ENCODE measurements at regions not wholly inside any gene's neighbourhood (a gene's known extent, or its start where the extent isn't known, plus 50 kb on each side); places are given as distances from the start of the nearest gene placed in this dataset.
A peak's percentile ranks its signal among the peaks of the same experiment; 100 is the strongest.
"Not testable (repeated sequence)": the region's sequence is repeated elsewhere in the genome, so short reads cannot be mapped to it uniquely, and the experiment has no call there.

- no peak for DNase-seq (ENCODE audit: low spot score)
Observed at GRCh38 chr2:167353605-167354280, 465.5 kb downstream of the XIRP2 start.

- DNase-seq (ENCODE audit: low spot score), result no peak
Observed at GRCh38 chr2:167345559-167345958, 457.3 kb downstream of the XIRP2 start.

GRCh38 chr2:167342769-167343168 is 454.5 kb downstream of the XIRP2 start:
- peak; percentile 6 for DNase-seq (ENCODE audit: low spot score)

- DNase-seq (ENCODE audit: low spot score), result no peak
Observed at GRCh38 chr2:167340322-167340721, 452.0 kb downstream of the XIRP2 start.

GRCh38 chr2:167336213-167336612 is 447.9 kb downstream of the XIRP2 start:
- no peak for DNase-seq (ENCODE audit: low spot score)

- peak; percentile 68 for DNase-seq (ENCODE audit: low spot score)
Observed at GRCh38 chr2:167335541-167335992, 447.3 kb downstream of the XIRP2 start.

- DNase-seq (ENCODE audit: low spot score), result no peak
Observed at GRCh38 chr2:167334146-167334742, 446.0 kb downstream of the XIRP2 start.

- no peak for DNase-seq (ENCODE audit: low spot score)
Observed at GRCh38 chr2:167333245-167333644, 445.0 kb downstream of the XIRP2 start.

- DNase-seq (ENCODE audit: low spot score), result no peak
Observed at GRCh38 chr2:167332358-167332757, 444.1 kb downstream of the XIRP2 start.

GRCh38 chr2:167331636-167332232 is 443.5 kb downstream of the XIRP2 start:
- DNase-seq (ENCODE audit: low spot score), result peak; percentile 35

GRCh38 chr2:167328808-167329207 is 440.5 kb downstream of the XIRP2 start:
- not testable (repeated sequence) for DNase-seq (ENCODE audit: low spot score)

GRCh38 chr2:167322795-167323194 is 434.5 kb downstream of the XIRP2 start:
- DNase-seq (ENCODE audit: low spot score), result no peak

- DNase-seq (ENCODE audit: low spot score), result no peak
Observed at GRCh38 chr2:167318581-167318980, 430.3 kb downstream of the XIRP2 start.

- DNase-seq (ENCODE audit: low spot score), result no peak
Observed at GRCh38 chr2:167310442-167310841, 422.2 kb downstream of the XIRP2 start.
